Panc1 (cell line): ENCODE measurements at regions not wholly inside any gene's neighbourhood (a gene's known extent, or its start where the extent isn't known, plus 50 kb on each side); places are given as distances from the start of the nearest gene placed in this dataset.

Experiments
- ATAC-seq: fragments of 200-7000 bp; cut with Tn5 transposase; 2 replicates; pipeline ENCODE4 v1.9.1; 2020; ENCODE audit warnings: mild to moderate bottlenecking, moderate library complexity
- BruUV-seq: library from RNA; stranded (reverse); fragments of 400-500 nt; replicated peaks from 2 replicates; lab custom pipeline; 2021; lab: Mats Ljungman, UMichigan
- CTCF ChIA-PET: fragments of 300-600 bp; sonication (Branson Sonifier 250); formaldehyde crosslinking; loops from one replicate; lab custom pipeline; 2022; ENCODE audit warnings: antibody characterized with exemption; lab: Charles Lee
- POLR2A ChIA-PET: fragments of 300-600 bp; sonication (Branson Sonifier 250); formaldehyde crosslinking; loops from one replicate; lab custom pipeline; 2022; ENCODE audit warnings: antibody characterized with exemption; lab: Charles Lee
- DNase-seq: peaks from one replicate; pipeline ENCODE4 v3.0.0-alpha.2; 2010; ENCODE audit warnings: low read depth, low spot score
- H3K27ac ChIP-seq: 2 replicates; pipeline ENCODE4 v1.5.1; 2011; ENCODE audit warnings: mild to moderate bottlenecking, low read length, inconsistent platforms
- H3K27me3 ChIP-seq: fragments of 200-500 bp; sonication (Bioruptor generic); 2 replicates; pipeline ENCODE4 v1.6.0; 2014; ENCODE audit warnings: low read length, inconsistent platforms; ENCODE audit not compliant: control insufficient read depth, insufficient read depth
- H3K36me3 ChIP-seq: fragments of 200-500 bp; sonication (Bioruptor generic); 2 replicates; pipeline ENCODE4 v1.5.1; 2014; ENCODE audit warnings: inconsistent platforms, mild to moderate bottlenecking, low read length, moderate library complexity; ENCODE audit not compliant: control insufficient read depth, insufficient read depth
- H3K4me1 ChIP-seq: 2 replicates; pipeline ENCODE4 v1.5.1; 2011; ENCODE audit warnings: inconsistent platforms, mild to moderate bottlenecking, low read length, moderate library complexity; ENCODE audit not compliant: control insufficient read depth, insufficient read depth
- H3K4me3 ChIP-seq, 2 experiments: 2 replicates each; pipeline ENCODE4 v1.5.1; 2011 to 2012; ENCODE audit warnings: low read depth in 2 of 2, low read length in 2 of 2, mild to moderate bottlenecking in 2 of 2, inconsistent platforms in 1 of 2, moderate library complexity in 1 of 2
- H3K9me3 ChIP-seq: fragments of 200-500 bp; sonication (Bioruptor generic); 2 replicates; pipeline ENCODE4 v1.5.1; 2014; ENCODE audit warnings: low read depth, mild to moderate bottlenecking, inconsistent platforms, low read length, moderate library complexity; ENCODE audit not compliant: control insufficient read depth, insufficient read depth
- CTCF ChIP-seq: fragments of 450-650 bp; IDR thresholded peaks from 2 replicates; pipeline ENCODE4 v1.5.1; 2017; ENCODE audit warnings: mild to moderate bottlenecking
- POLR2AphosphoS5 ChIP-seq: IDR thresholded peaks from 2 replicates; pipeline ENCODE4 v1.6.1; 2012; ENCODE audit warnings: mild to moderate bottlenecking, low read depth, low read length, moderate library complexity
- REST ChIP-seq, 2 experiments: IDR thresholded peaks; 2 replicates each; pipeline ENCODE4 v1.6.1; 2011 to 2012; ENCODE audit warnings: low read depth in 2 of 2, control low read depth in 1 of 2, low read length in 1 of 2, mild to moderate bottlenecking in 1 of 2, moderate library complexity in 1 of 2; ENCODE audit not compliant: insufficient read depth in 1 of 2
- SIN3A ChIP-seq: IDR thresholded peaks from 2 replicates; pipeline ENCODE4 v1.6.1; 2012; ENCODE audit warnings: low read depth, mild to moderate bottlenecking, low read length, moderate library complexity, borderline replicate concordance; ENCODE audit not compliant: insufficient read depth
- TCF7L2 ChIP-seq: IDR thresholded peaks from 2 replicates; pipeline ENCODE4 v1.6.1; 2011; ENCODE audit warnings: mild to moderate bottlenecking, low read depth, low read length, inconsistent platforms
- in situ Hi-C: cut with HindIII; loops from 2 replicates; pipeline ENCODE4 v1.10.0; 2016; ENCODE audit warnings: low sequenced_read_pairs, low pct_unique_long_range_greater_than_20kb
- intact Hi-C: fragments of 100-400 bp; cut with micrococcal nuclease; formaldehyde crosslinking; loops from one replicate; pipeline ENCODE4 v1.10.0; 2022; ENCODE audit not compliant: unreplicated experiment

- Histone ChIP-seq H3K27me3 (no peaks in the 10 kb centered on the region), H3K4me3 (no peak overlapping the region), H3K36me3 (no peaks in the 10 kb centered on the region), H3K9me3 (no peaks in the 10 kb centered on the region), H3K4me1 (no peaks in the 10 kb centered on the region), H3K27ac (no peak overlapping the region)
- no peak for TF ChIP-seq REST (IDR thresholded peaks at IDR 0.05; ENCODE audit: insufficient read depth in 1 of 2, low read depth in 2 of 2, low read length in 1 of 2)
- no peak for TF ChIP-seq SIN3A
- no peak for TF ChIP-seq TCF7L2
- peak; percentile 55 for TF ChIP-seq CTCF
- TF ChIP-seq POLR2AphosphoS5: no peak
- no TSS peak for BruUV-seq
- POLR2A ChIA-PET: no interaction called here
- in situ Hi-C loops: no loop called here
- ATAC-seq (no peak), DNase-seq (no peak)
- intact Hi-C loops: no loop called here
- CTCF ChIA-PET: no interaction called here
Measured at GRCh38 chr13:47794963-47795362, 206.1 kb downstream of the SUCLA2 start.

- in situ Hi-C loops (no loop called here), intact Hi-C loops (no loop called here)
- BruUV-seq: no TSS peak
- H3K27ac ChIP-seq: no peak overlapping the region
- no peak for ATAC-seq
- H3K27me3 ChIP-seq: no peaks in the 10 kb centered on the region
- TF ChIP-seq CTCF: no peak
- no peak for TF ChIP-seq TCF7L2
- no peak for TF ChIP-seq POLR2AphosphoS5
- DNase-seq: no peak
- no peaks in the 10 kb centered on the region for H3K9me3 ChIP-seq
- H3K4me1 ChIP-seq: no peaks in the 10 kb centered on the region
- ChIA-PET CTCF (no interaction called here), POLR2A (no interaction called here)
- H3K36me3 ChIP-seq: no peaks in the 10 kb centered on the region
- H3K4me3 ChIP-seq: no peak overlapping the region
Measured at GRCh38 chr13:47790755-47791154, 210.3 kb downstream of the SUCLA2 start.

- H3K27me3 ChIP-seq: no peaks in the 10 kb centered on the region
- ChIA-PET CTCF (no interaction called here), POLR2A (no interaction called here)
- ATAC-seq (no peak), DNase-seq (no peak)
- no TSS peak for BruUV-seq
- no peaks in the 10 kb centered on the region for H3K36me3 ChIP-seq
- no peak overlapping the region for H3K4me3 ChIP-seq
- in situ Hi-C loops: no loop called here
- H3K4me1 ChIP-seq: no peaks in the 10 kb centered on the region
- intact Hi-C loops: no loop called here
- H3K27ac ChIP-seq: no peak overlapping the region
- TF ChIP-seq REST (IDR thresholded peaks at IDR 0.05; ENCODE audit: insufficient read depth in 1 of 2, low read depth in 2 of 2, low read length in 1 of 2) (no peak), POLR2AphosphoS5 (no peak), SIN3A (no peak), CTCF (no peak), TCF7L2 (no peak)
- no peaks in the 10 kb centered on the region for H3K9me3 ChIP-seq
Measured at GRCh38 chr13:47788844-47789243, 212.2 kb downstream of the SUCLA2 start.
